Endothelial cell of umbilical vein (primary cell): ENCODE measurements at regions not wholly inside any gene's neighbourhood (a gene's known extent, or its start where the extent isn't known, plus 50 kb on each side); places are given as distances from the start of the nearest gene placed in this dataset.

ENCODE experiments used
- BruUV-seq: library from RNA; stranded (reverse); fragments of 400-500 nt; replicated peaks from 2 replicates; lab custom pipeline; 2021; lab: Mats Ljungman, UMichigan
- CTCF ChIA-PET: fragments of 300-600, 350-600 bp; sonication (Branson Sonifier 250); formaldehyde crosslinking; loops from one replicate; lab custom pipeline; 2021; ENCODE audit warnings: antibody characterized with exemption, inconsistent platforms; lab: Charles Lee
- POLR2A ChIA-PET: fragments of 300-600, 350-600 bp; sonication (Branson Sonifier 250); formaldehyde crosslinking; loops from one replicate; lab custom pipeline; 2021; ENCODE audit warnings: antibody characterized with exemption, inconsistent platforms; lab: Charles Lee
- DNase-seq: peaks from one replicate; pipeline ENCODE4 v3.0.0-alpha.2; 2011; ENCODE audit warnings: low read depth, low spot score
- FAIRE-seq: peaks from 2 replicates; lab custom pipeline; 2011; peaks lifted over from hg19 to GRCh38; lab: Jason Lieb, UNC
- H2AFZ ChIP-seq: 2 replicates; pipeline ENCODE4 v1.6.0; 2012; ENCODE audit warnings: low read depth, low read length, control low read depth, inconsistent platforms
- H3K27ac ChIP-seq: 2 replicates; pipeline ENCODE4 v1.5.1; 2011; ENCODE audit warnings: low read depth, mild to moderate bottlenecking, control low read depth, low read length, moderate library complexity; ENCODE audit not compliant: insufficient read depth
- H3K27me3 ChIP-seq, 2 experiments: 2 replicates each; pipeline versions ENCODE4 v1.6.0 to v1.6.1; 2011; ENCODE audit warnings: low read length in 2 of 2, mixed read lengths in 1 of 2; ENCODE audit not compliant: control insufficient read depth in 2 of 2, insufficient read depth in 2 of 2
- H3K36me3 ChIP-seq, 2 experiments: 2 replicates in 1 of 2; 3 replicates in 1 of 2; pipeline ENCODE4 v1.5.1; 2011; ENCODE audit warnings: low read length in 2 of 2, mild to moderate bottlenecking in 1 of 2, moderate library complexity in 1 of 2; ENCODE audit not compliant: control insufficient read depth in 2 of 2, insufficient read depth in 2 of 2; ENCODE audit errors: extremely low read depth in 1 of 2
- H3K4me1 ChIP-seq: 3 replicates; pipeline ENCODE4 v1.5.1; 2011; ENCODE audit warnings: mild to moderate bottlenecking, low read length; ENCODE audit not compliant: control insufficient read depth, insufficient read depth; ENCODE audit errors: extremely low read depth
- H3K4me2 ChIP-seq: 2 replicates; pipeline ENCODE4 v1.6.1; 2011; ENCODE audit warnings: low read length, control low read depth, mixed read lengths; ENCODE audit not compliant: insufficient read depth
- H3K4me3 ChIP-seq, 3 experiments: fragments of 200-600 bp in 1 of 3; sonication (generic), shearing (Covaris generic) in 1 of 3; replicated peaks in 1 of 3; 2 replicates each; pipeline ENCODE4 v1.5.1; 2011 to 2016; ENCODE audit warnings: control low read depth in 3 of 3, low read length in 3 of 3, mild to moderate bottlenecking in 2 of 3, inconsistent platforms in 1 of 3, low read depth in 1 of 3, moderate library complexity in 1 of 3; ENCODE audit not compliant: insufficient read depth in 1 of 3
- H3K79me2 ChIP-seq: 2 replicates; pipeline ENCODE4 v1.6.0; 2012; ENCODE audit warnings: low read length, inconsistent platforms; ENCODE audit not compliant: control insufficient read depth, insufficient read depth
- H3K9ac ChIP-seq: replicated peaks from 2 replicates; pipeline ENCODE3; 2011; ENCODE audit warnings: low read length, control low read depth; ENCODE audit not compliant: insufficient read depth; ENCODE audit errors: extremely low read depth
- H3K9me1 ChIP-seq: replicated peaks from 3 replicates; pipeline ENCODE4 v1.6.0; 2011; ENCODE audit warnings: mild to moderate bottlenecking, low read length; ENCODE audit not compliant: control insufficient read depth, insufficient read depth; ENCODE audit errors: extremely low read depth
- H3K9me3 ChIP-seq: replicated peaks from 2 replicates; pipeline ENCODE4 v1.5.1; 2012; ENCODE audit warnings: low read length, inconsistent platforms; ENCODE audit not compliant: control insufficient read depth, insufficient read depth
- H4K20me1 ChIP-seq: replicated peaks from 2 replicates; pipeline ENCODE3; 2011; ENCODE audit warnings: mild to moderate bottlenecking, low read length; ENCODE audit not compliant: control insufficient read depth, insufficient read depth; ENCODE audit errors: extremely low read depth
- CTCF ChIP-seq, 2 donors: IDR thresholded peaks; 1 replicate in 1 of 2; 2 replicates in 1 of 2; pipeline ENCODE4 v1.5.1; 2011; ENCODE audit warnings: low read length in 2 of 2, mild to moderate bottlenecking in 2 of 2, moderate library complexity in 2 of 2, control low read depth in 1 of 2, inconsistent platforms in 1 of 2, low read depth in 1 of 2; ENCODE audit not compliant: insufficient read depth in 1 of 2; ENCODE audit errors: extremely low read depth in 1 of 2
- EZH2 ChIP-seq: IDR thresholded peaks from 2 replicates; pipeline ENCODE4 v1.6.1; 2012; ENCODE audit warnings: borderline replicate concordance, low read depth, mild to moderate bottlenecking, moderate library complexity, low read length, inconsistent platforms; ENCODE audit not compliant: severe bottlenecking
- FOS ChIP-seq: IDR thresholded peaks from 2 replicates; pipeline ENCODE4 v1.6.1; 2011; ENCODE audit warnings: mild to moderate bottlenecking, low read length, moderate library complexity, borderline replicate concordance; ENCODE audit not compliant: insufficient read depth
- GATA2 ChIP-seq: IDR thresholded peaks from 2 replicates; pipeline ENCODE4 v1.7.0; 2011; ENCODE audit warnings: low read depth, mild to moderate bottlenecking, moderate library complexity, mixed read lengths, low read length; ENCODE audit not compliant: insufficient read length, insufficient read depth
- JUN ChIP-seq: IDR thresholded peaks from 2 replicates; pipeline ENCODE4 v1.6.1; 2011; ENCODE audit warnings: borderline replicate concordance, low read depth; ENCODE audit not compliant: insufficient read length, insufficient read depth
- MAX ChIP-seq: IDR thresholded peaks from 2 replicates; pipeline ENCODE4 v1.6.1; 2011; ENCODE audit not compliant: insufficient read depth, insufficient read length
- MYC ChIP-seq: IDR thresholded peaks from one replicate; pipeline ENCODE4 v1.6.1; 2011; ENCODE audit warnings: mild to moderate bottlenecking, low read depth, low read length
- POLR2A ChIP-seq: IDR thresholded peaks from 2 replicates; pipeline ENCODE4 v1.6.1; 2012; ENCODE audit warnings: low read depth, mild to moderate bottlenecking, control low read depth, low read length
- POLR2AphosphoS5 ChIP-seq: IDR thresholded peaks from 2 replicates; pipeline ENCODE4 v1.6.1; 2012; ENCODE audit warnings: low read depth, mild to moderate bottlenecking, control low read depth, low read length, moderate library complexity; ENCODE audit not compliant: insufficient read depth
- dilution Hi-C: fragments of 300-500 bp; cut with MboI; formaldehyde crosslinking; loops from one replicate; pipeline ENCODE4 v1.15.0; 2019; ENCODE audit warnings: low sequenced_read_pairs; ENCODE audit not compliant: extremely low pct_ligation_motif_present
- intact Hi-C: fragments of 100-400 bp; cut with micrococcal nuclease; formaldehyde crosslinking; loops from one replicate; pipeline ENCODE4 v1.10.0; 2022

- ChIA-PET POLR2A (no interaction called here), CTCF (no interaction called here)
- Histone ChIP-seq H3K9me1 (no peaks in the 10 kb centered on the region), H3K9me3 (peaks cover 3% of the 10 kb centered on the region), H3K36me3 (no peaks in the 10 kb centered on the region), H3K27ac (no peak overlapping the region), H4K20me1 (no peaks in the 10 kb centered on the region), H3K4me3 (no peak overlapping the region), H3K27me3 (no peaks in the 10 kb centered on the region), H3K79me2 (no peaks in the 10 kb centered on the region), H2AFZ (no peak overlapping the region), H3K4me1 (no peaks in the 10 kb centered on the region), H3K4me2 (no peak overlapping the region), H3K9ac (no peak overlapping the region)
- DNase-seq, result no peak
- no TSS peak for BruUV-seq
- intact Hi-C loops, result no loop called here
- FAIRE-seq, result no peak
- dilution Hi-C loops, result no loop called here
- TF ChIP-seq MAX (no peak), POLR2AphosphoS5 (no peak)
These were observed 337.6 kb downstream of the CTTN start for GRCh38 chr11:70735976-70736375.

GRCh38 chr11:70736461-70736860, 338.1 kb downstream of the CTTN start:
- intact Hi-C loops (no loop called here), dilution Hi-C loops (no loop called here)
- Histone ChIP-seq H3K27me3 (no peaks in the 10 kb centered on the region), H3K79me2 (no peaks in the 10 kb centered on the region), H2AFZ (no peak overlapping the region), H3K9me1 (no peaks in the 10 kb centered on the region), H3K36me3 (no peaks in the 10 kb centered on the region), H3K9me3 (peaks cover 3% of the 10 kb centered on the region), H3K27ac (no peak overlapping the region), H3K4me3 (no peak overlapping the region), H4K20me1 (no peaks in the 10 kb centered on the region), H3K4me2 (no peak overlapping the region), H3K4me1 (no peaks in the 10 kb centered on the region), H3K9ac (no peak overlapping the region)
- no peak for TF ChIP-seq MYC
- TF ChIP-seq CTCF (IDR thresholded peaks at IDR 0.05; ENCODE audit: extremely low read depth in 1 of 2, insufficient read depth in 1 of 2, low read depth in 1 of 2, low read length in 2 of 2), result no peak
- TF ChIP-seq JUN, result no peak
- TF ChIP-seq POLR2AphosphoS5, result no peak
- TF ChIP-seq GATA2, result no peak
- TF ChIP-seq MAX, result no peak
- no peak for TF ChIP-seq EZH2
- no peak for TF ChIP-seq FOS
- no peak for TF ChIP-seq POLR2A
- FAIRE-seq, result no peak
- ChIA-PET CTCF (no interaction called here), POLR2A (no interaction called here)
- DNase-seq, result no peak
- no TSS peak for BruUV-seq
